A673 (cell line): ENCODE measurements at regions not wholly inside any gene's neighbourhood (a gene's known extent, or its start where the extent isn't known, plus 50 kb on each side); places are given as distances from the start of the nearest gene placed in this dataset.

Source experiments
- BruUV-seq: library from RNA; stranded (reverse); fragments of 400-500 nt; replicated peaks from 2 replicates; lab custom pipeline; 2021; lab: Mats Ljungman, UMichigan
- CTCF ChIA-PET: fragments of 300-600 bp; sonication (Branson Sonifier 250); formaldehyde crosslinking; loops from one replicate; lab custom pipeline; 2022; ENCODE audit warnings: antibody characterized with exemption; lab: Charles Lee
- POLR2A ChIA-PET: fragments of 300-600 bp; sonication (Branson Sonifier 250); formaldehyde crosslinking; loops from one replicate; lab custom pipeline; 2022; ENCODE audit warnings: antibody characterized with exemption; ENCODE audit not compliant: low non-redundant PET; lab: Charles Lee
- DNase-seq: peaks from one replicate; pipeline ENCODE4 v3.0.0-alpha.2; 2015; ENCODE audit warnings: low spot score
- H3K27ac ChIP-seq: fragments of 200-600 bp; sonication (generic); 2 replicates; pipeline ENCODE4 v1.5.1; 2016; ENCODE audit warnings: mixed run types, low read depth, mild to moderate bottlenecking, mixed read lengths, antibody characterized with exemption, low read length; ENCODE audit not compliant: poor library complexity, severe bottlenecking
- H3K27me3 ChIP-seq: fragments of 200-600 bp; sonication (generic); replicated peaks from 2 replicates; pipeline ENCODE4 v1.6.1; 2017; ENCODE audit warnings: mixed run types, low read depth, mild to moderate bottlenecking, mixed read lengths, antibody characterized with exemption, low read length; ENCODE audit not compliant: insufficient read depth, poor library complexity
- H3K36me3 ChIP-seq: fragments of 200-600 bp; sonication (generic); 2 replicates; pipeline ENCODE4 v1.6.1; 2016; ENCODE audit warnings: mixed run types, mild to moderate bottlenecking, mixed read lengths, antibody characterized with exemption, low read length; ENCODE audit not compliant: insufficient read depth, poor library complexity, severe bottlenecking
- H3K4me1 ChIP-seq: fragments of 200-600 bp; sonication (generic); 2 replicates; pipeline ENCODE4 v1.6.1; 2017; ENCODE audit warnings: mixed run types, mild to moderate bottlenecking, mixed read lengths, antibody characterized with exemption, low read length; ENCODE audit not compliant: insufficient read depth, poor library complexity, severe bottlenecking
- H3K4me3 ChIP-seq: fragments of 200-600 bp; sonication (generic); 2 replicates; pipeline ENCODE4 v1.5.1; 2016; ENCODE audit warnings: low read depth, mixed run types, mild to moderate bottlenecking, mixed read lengths, low read length; ENCODE audit not compliant: poor library complexity, severe bottlenecking
- H3K9me3 ChIP-seq: fragments of 200-600 bp; sonication (generic); 2 replicates; pipeline ENCODE4 v1.6.1; 2016; ENCODE audit warnings: mixed run types, low read depth, mild to moderate bottlenecking, mixed read lengths, antibody characterized with exemption, low read length; ENCODE audit not compliant: poor library complexity, severe bottlenecking
- CTCF ChIP-seq: fragments of 300-800, 200-600 bp; sonication (generic); conservative IDR thresholded peaks from 2 replicates; pipeline ENCODE4 v1.5.1; 2017; ENCODE audit warnings: low read depth, mild to moderate bottlenecking, antibody characterized with exemption, low read length, moderate library complexity, mixed read lengths
- EZH2 ChIP-seq: fragments of 200-600 bp; sonication (generic); IDR thresholded peaks from 2 replicates; pipeline ENCODE4 v1.6.1; 2017; ENCODE audit warnings: borderline replicate concordance, low read depth, mild to moderate bottlenecking, mixed read lengths, antibody characterized with exemption, low read length; ENCODE audit not compliant: poor library complexity, severe bottlenecking
- intact Hi-C: fragments of 100-400 bp; cut with micrococcal nuclease; formaldehyde crosslinking; loops from one replicate; pipeline ENCODE4 v1.10.0; 2022; ENCODE audit not compliant: unreplicated experiment

- BruUV-seq, result no TSS peak
These were observed 462.1 kb downstream of the TDRD15 start for GRCh38 chr2:21585881-21586280.

GRCh38 chr2:21590026-21590690, 466.4 kb downstream of the TDRD15 start:
- H3K9me3 ChIP-seq, result no peaks in the 10 kb centered on the region
- H3K36me3 ChIP-seq, result no peaks in the 10 kb centered on the region
- TF ChIP-seq CTCF (no peak), EZH2 (no peak)
- ChIA-PET CTCF (no interaction called here), POLR2A (no interaction called here)
- no TSS peak for BruUV-seq
- intact Hi-C loops, result no loop called here
- no peaks in the 10 kb centered on the region for H3K27me3 ChIP-seq
- no peaks in the 10 kb centered on the region for H3K4me1 ChIP-seq
- DNase-seq, result no peak
- no peak overlapping the region for H3K4me3 ChIP-seq
- no peak overlapping the region for H3K27ac ChIP-seq

More at GRCh38 chr2:21585881-21586280, 462.1 kb downstream of the TDRD15 start:
- Histone ChIP-seq H3K27ac (no peak overlapping the region), H3K27me3 (no peaks in the 10 kb centered on the region), H3K4me1 (no peaks in the 10 kb centered on the region), H3K36me3 (no peaks in the 10 kb centered on the region), H3K4me3 (no peak overlapping the region), H3K9me3 (no peaks in the 10 kb centered on the region)
- intact Hi-C loops, result no loop called here
- POLR2A ChIA-PET, result no interaction called here
- CTCF ChIA-PET, result no interaction called here
- no peak for DNase-seq
- TF ChIP-seq EZH2 (no peak), CTCF (no peak)

- POLR2A ChIA-PET, result no interaction called here
- Histone ChIP-seq H3K27me3 (no peaks in the 10 kb centered on the region), H3K4me1 (no peaks in the 10 kb centered on the region), H3K9me3 (no peaks in the 10 kb centered on the region), H3K4me3 (no peak overlapping the region), H3K27ac (no peak overlapping the region), H3K36me3 (no peaks in the 10 kb centered on the region)
- TF ChIP-seq CTCF, result no peak
- TF ChIP-seq EZH2, result no peak
- DNase-seq, result no peak
- intact Hi-C loops, result no loop called here
- no TSS peak for BruUV-seq
- CTCF ChIA-PET, result no interaction called here
These were observed 468.2 kb downstream of the TDRD15 start for GRCh38 chr2:21591926-21592325.
